NCI-H128 (cell line): ENCODE measurements at regions not wholly inside any gene's neighbourhood (a gene's known extent, or its start where the extent isn't known, plus 50 kb on each side); places are given as distances from the start of the nearest gene placed in this dataset.
"Not testable (repeated sequence)": the region's sequence is repeated elsewhere in the genome, so short reads cannot be mapped to it uniquely, and the experiment has no call there.

Experiments used
- DNase-seq: peaks from one replicate; lab custom pipeline; 2025; ENCODE audit not compliant: unreplicated experiment; lab: John Stamatoyannopoulos, UW

- no peak for DNase-seq
Measured at GRCh38 chr18:42445359-42445758, 490.3 kb downstream of the PIK3C3 start.

GRCh38 chr18:42446195-42446594, 491.2 kb downstream of the PIK3C3 start:
- no peak for DNase-seq

GRCh38 chr18:42447688-42448087, 492.7 kb downstream of the PIK3C3 start:
- DNase-seq: no peak

- DNase-seq: no peak
Measured at GRCh38 chr18:42458226-42458625, 503.2 kb downstream of the PIK3C3 start.

GRCh38 chr18:42459873-42460272, 504.8 kb downstream of the PIK3C3 start:
- DNase-seq: no peak

GRCh38 chr18:42471885-42472284, 516.9 kb downstream of the PIK3C3 start:
- DNase-seq: no peak

GRCh38 chr18:42473611-42474010, 518.6 kb downstream of the PIK3C3 start:
- no peak for DNase-seq

- no peak for DNase-seq
Measured at GRCh38 chr18:42474577-42474976, 519.5 kb downstream of the PIK3C3 start.

GRCh38 chr18:42475157-42475556, 520.1 kb downstream of the PIK3C3 start:
- no peak for DNase-seq

GRCh38 chr18:42477267-42477666, 522.2 kb downstream of the PIK3C3 start:
- DNase-seq: no peak

- no peak for DNase-seq
Measured at GRCh38 chr18:42480441-42480840, 525.4 kb downstream of the PIK3C3 start.

- no peak for DNase-seq
Measured at GRCh38 chr18:42484648-42485047, 529.6 kb downstream of the PIK3C3 start.

- no peak for DNase-seq
Measured at GRCh38 chr18:42486271-42486670, 531.2 kb downstream of the PIK3C3 start.

- no peak for DNase-seq
Measured at GRCh38 chr18:42508683-42509296, 553.8 kb downstream of the PIK3C3 start.

GRCh38 chr18:42509750-42510415, 554.8 kb downstream of the PIK3C3 start:
- DNase-seq: no peak

- no peak for DNase-seq
Measured at GRCh38 chr18:42510540-42510939, 555.5 kb downstream of the PIK3C3 start.

- no peak for DNase-seq
Measured at GRCh38 chr18:42513441-42513840, 558.4 kb downstream of the PIK3C3 start.

- no peak for DNase-seq
Measured at GRCh38 chr18:42514512-42514911, 559.5 kb downstream of the PIK3C3 start.

- DNase-seq: no peak
Measured at GRCh38 chr18:42517896-42518295, 562.9 kb downstream of the PIK3C3 start.

GRCh38 chr18:42518331-42518730, 563.3 kb downstream of the PIK3C3 start:
- not testable (repeated sequence) for DNase-seq

- DNase-seq: no peak
Measured at GRCh38 chr18:42520138-42520537, 565.1 kb downstream of the PIK3C3 start.

- no peak for DNase-seq
Measured at GRCh38 chr18:42525905-42526304, 570.9 kb downstream of the PIK3C3 start.

- no peak for DNase-seq
Measured at GRCh38 chr18:42527766-42528165, 572.7 kb downstream of the PIK3C3 start.
